Dermis blood vessel endothelial cell (primary cell): ENCODE measurements at regions not wholly inside any gene's neighbourhood (a gene's known extent, or its start where the extent isn't known, plus 50 kb on each side); places are given as distances from the start of the nearest gene placed in this dataset.

ENCODE experiments used
- DNase-seq: peaks from one replicate; pipeline ENCODE4 v3.0.0; 2010

DNA sequence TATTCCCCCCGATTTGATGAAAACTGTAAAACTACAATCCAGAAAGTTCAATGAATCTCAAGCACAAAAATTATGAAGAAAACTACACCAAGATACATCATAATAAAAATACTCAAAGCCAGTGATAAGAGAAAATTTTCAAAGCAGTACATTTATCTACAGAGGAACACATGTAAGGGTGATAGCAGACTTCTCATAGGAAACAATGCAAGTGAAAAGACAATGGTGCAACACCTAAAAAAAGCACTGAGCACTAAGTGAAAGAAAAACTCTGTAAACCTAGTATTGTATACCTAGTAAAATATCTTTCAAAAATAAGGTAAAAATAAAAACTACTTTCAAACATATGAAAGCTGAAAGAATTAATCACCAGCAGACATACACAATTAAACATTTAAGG lies 76.1 kb upstream of the IRF2BP2 start:
- DNase-seq, result no peak

DNA sequence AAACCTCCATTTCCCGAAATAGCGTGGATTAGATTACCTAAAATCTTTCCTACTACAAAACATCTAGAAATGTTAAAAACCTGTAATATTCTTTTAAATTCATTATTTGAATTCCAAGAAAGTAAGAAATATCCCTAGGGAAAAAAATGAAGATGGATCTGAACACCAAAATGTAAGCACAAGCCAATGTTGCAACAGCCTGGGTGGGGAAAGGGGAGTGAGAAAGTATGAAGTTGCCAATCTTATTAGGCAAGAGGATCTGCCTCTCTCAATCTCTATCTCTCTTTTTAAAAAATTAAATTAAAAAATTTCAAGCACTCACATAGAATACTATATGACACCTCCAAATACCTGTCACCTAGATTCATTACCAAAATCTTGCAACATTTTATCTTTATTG lies 74.9 kb upstream of the IRF2BP2 start:
- no peak for DNase-seq

DNA sequence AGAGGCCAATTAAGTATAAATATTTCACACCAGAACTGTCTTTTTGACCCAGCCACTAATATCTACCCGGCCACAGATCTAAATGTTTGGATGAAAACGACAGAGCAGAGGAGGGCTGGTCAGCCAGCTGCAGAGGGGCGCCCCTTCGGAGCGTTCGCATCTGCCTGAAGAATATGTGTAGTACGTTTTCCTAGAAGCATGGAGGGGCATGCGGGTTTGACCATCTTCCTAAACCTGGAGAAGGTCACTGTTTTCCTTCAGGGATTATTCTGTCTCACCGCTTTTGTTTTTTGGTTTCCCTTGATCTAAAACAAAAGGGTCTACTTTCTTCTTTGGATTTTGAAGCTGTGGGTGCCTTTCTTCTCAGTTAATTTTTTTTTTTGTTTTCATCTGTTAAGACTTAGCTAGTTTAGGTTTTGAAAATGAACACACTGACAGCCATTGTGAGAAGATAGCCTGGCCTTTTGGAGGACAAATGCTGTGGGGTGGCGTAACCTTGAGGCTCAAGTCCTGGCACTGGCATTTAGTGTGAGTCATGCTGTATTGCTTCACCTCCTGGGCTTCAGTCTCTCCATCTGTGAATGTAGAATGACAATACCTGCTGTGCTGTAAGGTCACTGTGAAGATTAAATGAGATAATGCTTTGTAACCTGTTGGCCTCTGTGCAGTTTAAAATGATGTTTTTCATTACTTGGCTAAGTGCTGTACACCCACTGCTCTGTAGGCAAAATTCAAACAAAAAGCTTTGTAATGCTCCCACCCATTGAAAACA lies 74.1 kb upstream of the IRF2BP2 start:
- DNase-seq, result peak; percentile 30

DNA sequence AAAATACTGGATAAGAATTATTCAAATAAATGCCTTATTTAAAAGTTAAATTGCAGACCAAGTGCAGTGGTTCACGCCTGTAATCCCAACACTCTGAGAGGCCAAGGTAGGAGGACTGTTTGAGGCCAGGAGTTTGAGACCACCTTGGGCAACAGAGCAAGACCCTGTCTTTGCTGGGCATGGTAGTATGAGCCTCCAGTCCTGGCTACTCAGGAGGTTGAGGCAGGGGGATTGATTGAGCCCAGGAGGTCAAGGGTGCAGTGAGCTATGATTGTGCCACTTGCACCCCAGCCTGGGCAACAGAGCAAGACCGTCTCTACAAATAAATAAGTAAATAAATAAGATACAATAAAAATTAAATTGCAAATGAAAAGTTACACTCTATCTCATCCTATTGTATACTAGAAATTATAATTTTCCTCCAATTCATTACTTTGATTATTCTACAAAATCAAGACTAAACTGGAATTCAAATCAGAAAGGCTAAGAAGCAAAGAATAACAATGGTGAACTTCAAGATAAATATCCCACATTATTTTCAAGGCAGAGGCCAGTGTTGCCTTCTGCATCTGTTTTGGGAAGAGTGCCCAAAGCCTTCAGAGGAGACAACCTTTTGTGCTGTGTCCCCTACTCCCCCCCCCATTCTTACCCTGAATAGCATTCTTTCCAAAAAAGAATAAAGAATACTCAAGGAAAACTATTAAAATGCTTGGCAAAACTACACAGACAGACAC lies 73.3 kb upstream of the IRF2BP2 start:
- no peak for DNase-seq

DNA sequence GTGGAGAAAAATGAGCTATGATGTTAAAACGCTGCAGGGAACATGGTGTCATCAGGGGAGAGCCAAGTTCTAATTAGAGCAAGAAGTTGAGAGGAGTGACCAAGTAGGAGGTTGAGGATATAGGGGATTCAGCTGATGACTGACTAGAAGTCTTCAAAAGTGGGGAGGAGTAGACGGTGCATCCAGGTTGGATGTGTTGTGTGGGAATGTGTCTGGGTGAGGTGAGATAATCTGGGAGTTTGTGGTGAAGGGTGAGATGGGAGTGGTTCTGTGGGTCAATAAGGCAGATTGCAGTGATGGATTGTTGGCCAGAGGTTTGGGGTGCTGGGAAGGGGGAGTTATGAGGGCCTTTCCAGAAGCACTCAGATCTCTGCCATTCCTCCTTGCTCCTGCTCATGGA lies 72.0 kb upstream of the IRF2BP2 start:
- DNase-seq, result no peak

DNA sequence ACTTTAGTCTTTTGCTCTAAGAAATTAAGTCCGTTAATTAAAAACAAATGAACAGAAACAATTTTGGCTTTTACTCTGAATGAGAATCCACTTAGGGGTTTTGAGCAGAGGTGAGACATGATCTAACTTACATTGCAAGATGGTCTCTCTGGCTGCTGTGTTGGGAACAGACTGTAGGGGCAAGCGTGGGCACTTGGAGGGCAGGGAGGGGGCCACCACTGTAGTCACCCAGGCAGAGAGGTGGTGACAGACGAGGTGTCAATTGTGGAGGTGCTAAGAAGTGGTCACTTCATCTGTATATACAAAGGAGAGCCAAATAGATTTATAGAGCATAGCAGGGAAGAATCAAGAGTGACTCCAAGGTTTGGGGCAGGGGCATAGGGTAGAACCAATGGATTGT lies 71.1 kb upstream of the IRF2BP2 start:
- no peak for DNase-seq

DNA sequence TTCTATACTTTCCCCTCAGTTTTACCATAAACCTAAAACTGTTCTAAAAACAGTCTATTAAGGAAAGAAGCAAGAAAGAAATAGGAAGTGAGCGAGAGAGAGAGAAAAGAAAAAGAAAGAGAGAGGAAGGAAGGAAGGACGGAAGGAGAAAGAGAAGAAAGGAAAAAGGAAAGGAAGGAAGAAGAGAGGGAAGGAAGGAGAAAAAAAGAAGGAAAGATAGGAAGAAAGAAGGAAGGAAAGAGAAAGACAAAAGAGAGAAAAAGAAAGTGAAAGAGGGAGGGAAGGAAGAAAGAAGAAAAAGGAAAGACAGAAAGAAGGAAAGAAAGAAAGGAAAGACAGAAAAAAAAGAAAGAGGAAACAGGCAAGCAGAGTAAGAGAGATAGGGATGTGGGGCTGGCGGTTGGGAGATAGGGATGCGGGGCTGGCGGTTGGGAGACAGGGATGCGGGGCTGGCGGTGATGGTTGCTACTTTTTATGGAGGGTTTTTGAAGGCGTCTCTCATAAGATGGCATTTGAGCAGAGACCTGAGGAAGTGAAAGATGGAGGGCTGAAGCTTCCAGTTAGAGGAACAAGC lies 70.4 kb upstream of the IRF2BP2 start:
- DNase-seq, result no peak

DNA sequence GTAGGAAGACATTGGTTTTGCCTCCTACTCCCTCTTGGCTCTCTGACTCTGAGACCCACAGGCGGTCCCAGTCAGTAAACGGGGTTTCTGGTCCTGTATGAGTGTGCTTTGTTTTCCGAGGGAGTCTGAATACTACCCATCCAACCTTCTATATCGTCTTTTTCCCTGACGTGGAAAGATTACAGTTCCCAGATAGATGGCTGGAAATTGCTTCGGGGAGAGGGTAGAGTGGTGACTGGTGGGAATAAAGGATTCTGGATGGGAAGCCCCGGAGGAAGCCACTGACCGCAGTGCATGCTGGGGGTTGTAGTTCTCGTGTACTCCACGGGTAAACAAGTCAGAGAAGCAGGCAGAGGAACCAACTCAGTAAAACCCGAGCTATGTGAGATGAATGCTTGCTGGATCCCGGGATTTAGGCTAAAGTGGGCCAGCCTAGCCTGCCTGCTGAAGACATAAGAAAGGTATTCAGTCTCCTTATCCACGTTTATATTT lies 66.2 kb upstream of the IRF2BP2 start:
- DNase-seq, result peak; percentile 82

DNA sequence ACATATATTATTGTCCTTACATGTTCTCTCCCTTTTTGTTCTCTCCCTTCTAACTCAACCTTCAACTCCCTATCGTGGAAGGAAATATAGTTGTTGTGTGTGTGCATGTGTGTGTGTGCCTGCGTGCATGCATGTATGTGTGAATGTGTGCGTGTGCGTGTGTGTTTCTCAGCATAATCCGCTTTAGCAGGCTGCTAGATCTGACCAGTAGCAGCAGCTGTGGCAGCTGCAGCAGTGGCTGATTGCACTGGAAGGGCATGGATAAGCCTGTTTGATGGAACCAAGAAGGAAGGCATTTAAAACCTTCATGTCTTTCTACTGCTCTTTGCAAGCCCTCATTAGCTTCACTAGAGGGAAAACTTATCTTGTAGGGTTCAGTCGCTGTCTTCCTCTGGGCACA lies 65.6 kb upstream of the IRF2BP2 start:
- no peak for DNase-seq

DNA sequence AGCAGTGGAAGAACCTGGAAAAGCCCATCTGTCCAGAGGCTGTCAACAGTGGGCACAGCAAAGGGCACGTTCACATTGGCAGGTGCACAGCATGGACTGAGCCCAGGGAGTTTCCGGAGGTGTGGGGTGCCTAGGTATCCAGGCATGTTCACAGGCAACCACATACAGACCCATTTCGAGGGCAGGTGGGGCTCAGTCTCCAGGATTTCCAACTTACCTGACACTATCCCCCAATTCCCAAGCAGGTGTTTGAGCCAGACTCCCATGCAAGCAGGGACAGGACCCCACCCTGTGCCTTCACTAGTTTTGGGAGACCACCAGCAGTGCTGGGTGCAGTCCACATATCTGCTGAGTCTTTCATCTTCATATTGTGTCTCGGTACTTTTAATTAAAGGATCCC lies 65.0 kb upstream of the IRF2BP2 start:
- DNase-seq, result no peak

DNA sequence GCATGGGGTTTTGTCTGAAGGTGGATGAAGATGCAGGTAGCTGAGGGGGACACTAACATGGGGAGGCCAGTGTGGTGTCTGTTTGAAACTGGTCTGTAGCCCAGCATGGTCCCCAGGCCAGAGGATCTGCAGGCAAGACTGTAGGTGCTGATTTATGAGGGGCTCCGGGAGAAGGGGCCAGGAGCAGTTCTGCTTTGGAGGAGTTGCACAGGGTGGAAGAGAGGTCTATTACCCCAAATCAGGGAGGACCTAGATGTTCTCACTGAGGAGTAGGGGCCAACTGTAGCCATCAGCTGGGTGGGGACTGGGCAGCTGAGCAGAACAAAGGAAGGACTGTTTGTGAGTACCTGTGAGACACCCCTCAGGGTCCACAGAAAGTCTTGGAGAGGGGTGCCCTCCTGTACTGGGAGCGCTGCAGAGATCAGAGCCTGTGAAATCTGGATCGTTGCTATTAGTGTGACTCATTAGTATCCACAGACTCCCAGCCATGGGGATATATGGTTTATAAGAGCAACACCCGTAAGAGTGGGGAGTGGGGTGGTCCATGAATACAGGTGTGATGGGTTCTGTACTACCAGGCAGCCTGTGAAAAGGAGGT lies 64.3 kb upstream of the IRF2BP2 start:
- no peak for DNase-seq

DNA sequence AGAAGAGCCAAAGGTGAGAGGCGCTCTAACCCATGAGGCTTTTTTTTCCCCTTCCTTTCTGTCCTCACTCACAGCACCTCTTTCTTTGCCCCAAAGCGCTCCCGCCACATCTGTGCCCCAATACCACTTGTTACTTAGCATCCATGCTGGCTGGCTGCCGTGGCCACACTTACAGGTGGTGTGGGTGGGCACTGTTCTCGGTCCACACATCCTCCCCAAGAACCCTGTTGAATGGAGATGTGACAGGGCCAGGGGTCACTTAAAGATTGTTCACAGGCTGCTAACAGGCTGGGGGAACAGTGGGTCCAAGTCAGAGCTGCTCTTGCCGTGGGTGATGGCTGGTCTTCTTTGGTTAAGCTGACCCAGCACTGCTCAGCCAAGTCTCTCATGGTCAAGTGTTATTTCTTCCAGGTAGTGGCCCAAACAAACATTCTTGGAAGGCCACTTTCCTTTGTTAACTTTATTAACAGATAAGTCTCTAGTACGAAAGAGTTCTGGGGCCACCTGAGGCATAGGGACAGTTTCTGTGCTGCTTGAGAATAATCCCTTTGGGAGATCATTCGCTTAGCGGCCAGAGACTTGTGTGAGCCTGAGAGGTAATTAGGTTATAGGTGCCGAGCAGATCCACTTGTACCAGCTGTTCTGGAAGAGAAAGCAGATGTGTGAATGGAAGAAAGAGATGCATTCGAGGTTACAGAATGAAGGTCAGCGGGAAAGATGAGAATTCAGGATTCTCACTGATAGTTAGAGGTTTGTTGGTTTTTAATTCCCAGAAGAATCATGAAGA lies 62.6 kb upstream of the IRF2BP2 start:
- DNase-seq, result no peak

DNA sequence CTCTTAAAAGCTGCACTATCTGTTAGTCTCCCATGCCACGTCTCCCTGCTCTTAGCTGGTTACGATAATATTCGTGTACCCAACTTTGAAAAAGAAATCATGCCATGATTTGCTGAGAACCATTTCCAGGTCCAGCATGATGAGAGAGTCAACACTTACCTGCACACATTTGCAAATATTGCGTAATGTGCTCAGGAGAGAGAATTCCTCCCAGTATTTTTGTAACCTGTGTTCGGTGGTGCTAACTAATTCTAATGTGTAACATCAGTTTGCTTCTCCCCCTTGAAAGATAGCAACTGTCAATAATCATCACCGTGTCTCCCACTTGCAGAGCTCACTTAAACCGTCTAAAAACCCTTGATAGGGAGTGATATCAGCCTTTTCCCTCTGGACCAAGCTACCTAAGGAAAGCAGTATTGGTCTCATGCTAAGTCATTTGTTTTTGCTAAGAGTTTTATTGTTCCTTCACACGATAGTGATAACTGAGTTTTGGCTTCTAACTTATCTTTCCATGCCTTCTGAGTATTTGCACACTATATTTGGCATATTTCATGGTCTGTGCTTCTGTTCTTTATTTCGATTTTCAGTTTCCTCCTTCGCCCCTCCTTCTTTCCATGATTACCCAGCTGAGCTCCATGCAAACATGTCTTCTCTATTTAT lies 61.1 kb upstream of the IRF2BP2 start:
- no peak for DNase-seq

DNA sequence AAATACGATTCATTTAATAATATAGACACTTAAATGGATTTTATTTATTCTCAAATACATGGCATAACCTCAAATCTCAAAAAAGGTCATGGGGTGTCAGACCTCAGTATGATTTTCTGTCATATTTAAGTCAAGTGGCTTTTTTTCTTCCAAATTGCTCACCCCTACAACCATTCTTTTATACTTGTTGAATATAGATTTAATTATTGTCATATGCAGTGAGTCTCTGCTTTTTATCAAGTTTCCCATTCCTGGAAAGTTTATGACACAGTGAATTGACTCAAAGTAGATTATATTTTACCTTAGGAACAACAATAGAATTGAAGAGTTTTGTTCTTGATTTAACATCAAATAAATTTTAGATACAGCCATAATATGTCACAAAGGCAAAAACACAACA lies 59.5 kb upstream of the IRF2BP2 start:
- DNase-seq, result no peak

DNA sequence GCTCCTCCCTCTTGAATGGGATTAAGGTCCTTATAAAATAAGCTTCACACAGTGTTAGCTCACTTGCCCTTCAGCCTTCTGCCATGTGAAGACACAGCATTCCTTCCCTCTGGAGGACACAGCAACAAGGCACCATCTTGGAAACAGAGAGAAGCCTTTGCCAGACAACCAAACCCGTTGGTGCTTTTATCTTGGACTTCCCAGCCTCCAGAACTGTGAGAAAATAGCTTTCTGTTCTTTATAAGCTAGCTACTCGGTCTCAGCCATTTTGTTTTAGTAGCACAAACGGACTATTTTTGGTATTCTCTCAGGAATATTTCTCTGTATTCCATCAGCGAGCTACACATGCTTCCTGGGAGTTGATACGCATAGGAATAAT lies 58.6 kb upstream of the IRF2BP2 start:
- no peak for DNase-seq

DNA sequence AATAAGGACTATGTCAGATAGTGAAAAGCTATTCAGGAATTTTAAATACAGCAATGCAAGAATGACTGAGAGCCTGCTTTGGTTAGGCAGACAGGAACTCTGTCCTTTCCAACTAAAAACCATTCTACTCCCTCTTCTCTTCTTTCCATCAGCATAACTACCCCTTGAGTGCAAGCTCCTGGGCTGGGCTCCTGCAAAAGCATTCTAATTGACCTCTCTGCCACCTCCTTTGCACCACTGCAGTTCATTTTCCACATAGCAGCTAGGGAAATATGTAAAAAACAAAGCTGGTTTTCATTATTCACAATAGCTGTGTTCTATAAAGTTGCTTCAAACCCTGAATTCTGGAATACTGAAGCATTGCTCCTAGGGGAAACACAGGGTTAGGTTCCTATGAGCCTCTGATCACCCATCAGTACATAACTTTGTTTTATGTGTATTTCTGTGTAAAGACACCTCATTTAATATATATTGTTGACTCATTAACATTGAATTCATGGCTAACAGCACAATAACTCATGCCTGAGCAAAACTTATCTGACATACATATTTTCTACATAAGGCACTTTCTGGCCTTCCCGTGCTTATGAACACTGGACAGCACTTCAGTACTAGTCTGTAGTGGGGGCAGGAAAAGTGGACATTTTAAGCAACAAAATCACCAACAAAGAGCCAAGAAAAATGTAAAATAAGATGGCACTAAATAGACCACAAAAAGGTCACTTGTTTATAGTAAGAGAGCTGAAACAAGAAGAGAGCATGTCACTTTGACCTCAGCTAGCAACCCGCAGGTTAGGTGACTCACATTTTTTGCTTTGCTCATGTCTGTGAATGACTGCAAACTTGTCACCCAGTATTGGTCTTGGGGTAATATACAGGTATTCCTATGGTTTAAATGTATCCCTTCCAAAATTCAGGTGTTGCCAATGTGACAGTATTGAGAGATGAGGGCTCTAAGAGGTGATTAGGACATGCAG lies 57.9 kb upstream of the IRF2BP2 start:
- no peak for DNase-seq

DNA sequence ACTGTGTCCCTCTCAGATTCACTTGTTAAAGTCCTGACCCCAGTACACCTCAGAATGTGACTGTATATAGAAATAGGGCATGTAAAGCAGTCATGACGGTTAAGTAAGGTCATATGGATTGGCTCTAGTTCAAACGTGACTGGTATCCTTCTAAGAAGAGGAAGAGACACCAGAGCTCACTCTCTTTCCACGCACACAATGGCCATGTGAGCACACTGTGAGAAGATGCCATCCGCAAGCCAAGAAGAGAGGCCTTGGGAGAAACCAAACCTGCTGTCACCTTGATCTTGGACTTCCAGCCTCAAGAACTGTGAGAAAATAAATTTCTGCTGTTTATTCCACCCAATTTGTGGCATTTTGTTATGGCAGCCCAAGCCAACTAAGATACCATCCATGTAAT lies 56.8 kb upstream of the IRF2BP2 start:
- DNase-seq, result no peak

DNA sequence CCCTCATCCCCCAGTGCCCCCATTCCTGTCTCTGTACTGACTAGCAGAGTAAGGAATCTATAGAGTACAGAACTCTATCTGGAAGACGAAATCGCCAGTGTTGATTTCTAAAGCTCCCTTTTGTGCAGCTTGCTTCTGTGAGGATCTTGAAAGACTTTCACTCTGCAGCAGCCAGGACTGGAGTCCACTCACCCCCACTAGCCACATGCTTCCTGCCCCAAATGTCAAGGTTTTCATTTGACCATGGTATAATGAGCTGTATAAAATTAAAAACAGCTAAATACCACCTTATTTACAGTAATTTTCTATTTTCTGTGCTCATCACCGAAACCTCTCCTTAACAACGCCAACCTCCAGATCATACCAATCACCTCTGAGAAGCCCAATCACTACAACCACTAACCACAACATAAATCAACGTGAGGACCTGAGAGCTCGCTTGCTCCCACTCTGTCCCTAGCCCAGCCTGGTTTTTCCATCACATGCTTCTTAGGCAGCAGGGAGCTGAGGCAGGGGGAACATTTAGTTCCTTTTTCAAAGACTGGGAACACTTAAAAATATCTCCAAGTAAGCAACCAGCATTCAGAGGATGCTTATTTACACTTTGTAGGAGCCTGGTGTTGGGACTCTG lies 56.1 kb upstream of the IRF2BP2 start:
- no peak for DNase-seq

DNA sequence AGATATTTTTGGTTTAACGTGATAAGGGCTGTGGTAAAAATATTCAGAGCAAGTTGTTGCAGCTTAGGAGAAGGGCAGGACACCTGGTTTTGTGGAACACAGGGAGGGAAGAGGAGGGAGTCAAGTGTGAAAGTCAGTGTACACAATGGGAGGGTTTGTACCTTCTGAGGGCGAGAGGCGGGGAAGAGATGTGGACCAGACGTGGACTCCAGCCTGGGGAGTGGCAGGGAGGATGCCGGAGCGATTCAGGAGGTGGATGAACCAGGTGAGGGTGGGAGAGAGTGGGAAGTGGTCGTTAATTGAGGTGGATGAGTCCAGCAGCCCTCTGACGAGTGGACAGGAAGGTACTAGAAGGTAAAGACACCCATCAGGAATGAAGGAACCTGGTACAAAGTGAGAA lies 52.2 kb upstream of the IRF2BP2 start:
- no peak for DNase-seq

DNA sequence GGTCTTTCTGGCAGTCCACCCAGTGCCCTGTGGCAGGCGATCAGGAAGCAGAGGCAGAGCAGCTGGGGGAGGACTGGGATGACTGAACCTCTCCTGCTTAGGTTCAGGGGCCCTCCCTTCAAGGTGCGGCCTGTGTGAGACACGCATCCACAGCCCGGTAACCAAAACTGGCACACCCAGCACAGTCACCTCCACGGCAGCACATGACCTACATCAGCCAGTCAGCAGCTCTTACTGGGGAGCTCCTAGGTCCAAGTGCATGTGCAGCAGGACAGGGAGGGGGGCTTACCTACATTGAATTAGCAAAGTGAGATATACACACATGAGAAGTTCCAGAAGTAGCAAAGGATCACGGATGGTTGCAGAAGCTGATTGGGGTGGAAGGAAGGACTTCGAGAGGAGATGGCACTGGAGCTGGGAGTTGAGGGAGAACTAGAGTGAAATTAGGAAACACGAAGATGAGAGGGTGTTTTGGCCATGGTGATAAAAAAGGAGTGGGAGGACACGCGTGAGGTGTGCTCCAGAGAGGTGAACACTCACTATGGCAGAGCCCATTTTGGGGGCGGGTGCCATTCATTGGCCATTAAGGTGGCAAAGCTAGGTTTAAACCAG lies 51.4 kb upstream of the IRF2BP2 start:
- DNase-seq, result no peak
